Rectal smooth muscle tissue (tissue), 1 donor: ENCODE measurements at regions not wholly inside any gene's neighbourhood (a gene's known extent, or its start where the extent isn't known, plus 50 kb on each side); places are given as distances from the start of the nearest gene placed in this dataset.

Experiments
- H3K27ac ChIP-seq: one replicate; pipeline ENCODE4 v1.7.0; 2013; ENCODE audit warnings: low read depth, low read length, inconsistent platforms
- H3K27me3 ChIP-seq: one replicate; pipeline ENCODE4 v1.7.0; 2013; ENCODE audit warnings: low read length; ENCODE audit not compliant: control insufficient read depth, insufficient read depth
- H3K36me3 ChIP-seq: one replicate; pipeline ENCODE4 v1.7.0; 2013; ENCODE audit warnings: low read length; ENCODE audit not compliant: control insufficient read depth, insufficient read depth
- H3K4me1 ChIP-seq: one replicate; pipeline ENCODE4 v1.7.0; 2013; ENCODE audit warnings: low read length; ENCODE audit not compliant: control insufficient read depth, insufficient read depth
- H3K4me3 ChIP-seq: one replicate; pipeline ENCODE4 v1.7.0; 2013; ENCODE audit warnings: low read length
- H3K9ac ChIP-seq: one replicate; pipeline ENCODE4 v1.7.0; 2013; ENCODE audit warnings: low read length

- H3K9ac ChIP-seq = no peak overlapping the region
- no peaks in the 10 kb centered on the region for H3K36me3 ChIP-seq
- no peak overlapping the region for H3K4me3 ChIP-seq
- no peaks in the 10 kb centered on the region for H3K4me1 ChIP-seq
- no peak overlapping the region for H3K27ac ChIP-seq
- no peaks in the 10 kb centered on the region for H3K27me3 ChIP-seq
Measured at GRCh38 chr13:25034173-25034572, 61.8 kb upstream of the PABPC3 start.

DNA sequence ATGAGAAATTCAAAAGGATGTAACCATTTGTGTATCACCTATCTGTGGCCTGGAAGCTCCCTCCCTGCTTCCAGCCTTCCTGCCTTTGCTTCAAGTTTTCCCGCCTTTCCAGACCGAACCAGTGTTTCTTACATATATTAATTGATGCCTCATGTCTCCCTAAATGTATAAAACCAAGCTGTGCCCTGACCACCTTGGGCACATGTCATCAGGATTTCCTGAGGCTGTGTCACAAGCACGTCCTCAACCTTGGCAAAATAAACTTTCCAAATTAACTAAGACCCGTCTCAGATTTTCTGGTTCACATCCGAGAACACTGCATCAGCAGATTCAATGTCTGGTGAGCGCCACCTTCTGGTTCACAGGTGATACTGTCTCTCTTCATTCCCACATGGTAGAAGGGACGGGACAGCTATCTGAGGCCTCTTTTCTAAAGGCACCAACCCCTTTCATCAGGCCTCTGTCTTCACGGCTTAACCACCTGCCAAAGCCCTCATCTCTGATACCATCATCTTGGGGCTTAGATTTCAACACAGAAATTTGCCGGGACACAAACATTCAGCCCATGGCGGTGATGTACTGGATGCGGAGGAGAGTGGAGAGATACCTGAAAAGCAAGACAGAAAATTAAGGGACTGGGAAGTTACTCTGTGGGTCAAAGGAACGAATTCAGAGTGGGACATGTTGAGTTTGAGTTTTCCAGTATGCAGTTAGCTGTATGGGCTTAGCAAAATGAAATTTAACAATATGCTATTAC, 58.7 kb upstream of the PABPC3 start:
- Histone ChIP-seq H3K9ac (no peak overlapping the region), H3K4me3 (no peak overlapping the region), H3K27me3 (no peaks in the 10 kb centered on the region), H3K4me1 (no peaks in the 10 kb centered on the region), H3K27ac (no peak overlapping the region), H3K36me3 (no peaks in the 10 kb centered on the region)

DNA sequence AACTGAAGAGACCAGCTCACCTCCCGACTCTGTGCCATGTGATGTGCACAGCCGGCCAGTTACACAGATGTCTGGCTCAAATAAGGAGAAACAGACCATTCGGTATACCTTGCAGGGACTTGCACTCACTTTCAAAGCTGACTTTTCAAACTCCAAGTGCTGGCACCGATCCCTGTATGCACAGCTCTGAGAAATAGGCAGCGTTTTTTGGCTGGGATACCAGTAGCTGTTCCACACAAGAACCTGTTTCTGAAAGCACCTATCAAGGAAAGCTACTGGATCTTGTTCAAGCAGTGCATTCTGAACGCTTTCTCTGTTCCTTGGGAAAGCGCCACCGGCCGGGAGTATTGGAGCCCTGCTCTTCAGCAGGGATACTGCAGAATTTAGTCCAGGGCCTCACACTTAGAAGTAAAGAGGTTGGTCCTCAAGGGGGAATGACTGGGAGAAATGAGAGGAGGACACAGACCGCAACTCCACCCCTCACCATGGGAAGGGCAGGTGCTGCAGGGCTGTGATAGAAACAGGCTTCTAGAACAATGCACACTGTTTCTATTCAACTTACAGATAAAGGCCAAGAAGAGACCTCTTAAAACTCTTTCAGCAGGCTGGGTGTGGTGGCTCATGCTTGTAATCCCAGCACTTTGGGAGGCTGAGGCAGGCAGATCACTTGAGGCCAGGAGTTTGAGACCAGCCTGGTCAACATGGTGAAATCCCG, 53.6 kb upstream of the PABPC3 start:
- H3K27ac ChIP-seq = no peak overlapping the region
- H3K27me3 ChIP-seq = peaks cover 7% of the 10 kb centered on the region
- H3K9ac ChIP-seq = no peak overlapping the region
- no peaks in the 10 kb centered on the region for H3K36me3 ChIP-seq
- H3K4me1 ChIP-seq = no peaks in the 10 kb centered on the region
- H3K4me3 ChIP-seq = no peak overlapping the region

DNA sequence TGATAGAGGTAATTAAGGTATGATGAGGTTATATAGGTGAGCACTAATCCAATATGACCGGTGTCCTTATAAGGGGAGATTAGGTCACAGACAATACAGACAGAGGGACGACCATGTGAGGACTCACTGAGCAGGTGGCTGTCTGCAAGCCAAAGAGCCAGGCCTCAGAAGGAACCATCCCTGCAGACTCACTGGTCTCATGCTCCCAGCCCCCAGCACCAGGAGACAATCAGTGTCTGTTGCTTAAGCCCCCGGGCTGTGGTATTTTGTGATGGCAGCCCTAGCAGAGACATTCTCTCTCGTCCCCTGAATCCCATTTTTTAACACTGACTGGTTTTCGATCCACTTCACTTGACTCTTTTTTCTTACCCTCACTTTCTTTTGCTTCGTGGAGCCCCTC, 51.9 kb upstream of the PABPC3 start:
- Histone ChIP-seq H3K27me3 (peaks cover 7% of the 10 kb centered on the region), H3K36me3 (no peaks in the 10 kb centered on the region), H3K9ac (no peak overlapping the region), H3K4me3 (no peak overlapping the region), H3K4me1 (no peaks in the 10 kb centered on the region), H3K27ac (no peak overlapping the region)
